CD4-positive, alpha-beta T cell treated with Interleukin-4 for 1 hour (primary cell): ENCODE measurements at regions not wholly inside any gene's neighbourhood (a gene's known extent, or its start where the extent isn't known, plus 50 kb on each side); places are given as distances from the start of the nearest gene placed in this dataset.
"Not testable (repeated sequence)": the region's sequence is repeated elsewhere in the genome, so short reads cannot be mapped to it uniquely, and the experiment has no call there.

ENCODE experiments used
- DNase-seq, 2 donors: peaks; one replicate each; pipeline ENCODE4 v3.0.0-alpha.2; 2020 to 2022

GRCh38 chr20:30164389-30164788 is 1093.1 kb upstream of the DEFB115 start:
- peak in 1 of 2 donors; percentile 4 for DNase-seq

- no peak for DNase-seq
Observed at GRCh38 chr20:30167540-30167939, 1089.9 kb upstream of the DEFB115 start.

- peak; percentile 13 to 56 for DNase-seq
Observed at GRCh38 chr20:30168025-30168799, 1089.3 kb upstream of the DEFB115 start.

- no peak for DNase-seq
Observed at GRCh38 chr20:30168800-30169138, 1088.7 kb upstream of the DEFB115 start.

- DNase-seq: no peak
Observed at GRCh38 chr20:30175681-30176080, 1081.8 kb upstream of the DEFB115 start.

- DNase-seq: not testable (repeated sequence)
Observed at GRCh38 chr20:30183124-30183523, 1074.3 kb upstream of the DEFB115 start.

- DNase-seq: not testable (repeated sequence)
Observed at GRCh38 chr20:30191785-30192184, 1065.7 kb upstream of the DEFB115 start.

GRCh38 chr20:30234477-30234876 is 1023.0 kb upstream of the DEFB115 start:
- not testable (repeated sequence) for DNase-seq

GRCh38 chr20:30275073-30275472 is 982.4 kb upstream of the DEFB115 start:
- DNase-seq: not testable (repeated sequence)

GRCh38 chr20:30281584-30282197 is 975.8 kb upstream of the DEFB115 start:
- no peak for DNase-seq

- DNase-seq: peak; percentile 79 to 85
Observed at GRCh38 chr20:30283476-30284280, 973.8 kb upstream of the DEFB115 start.

GRCh38 chr20:30284281-30284905 is 973.1 kb upstream of the DEFB115 start:
- no peak for DNase-seq

GRCh38 chr20:30285677-30286076 is 971.8 kb upstream of the DEFB115 start:
- no peak for DNase-seq

- DNase-seq: no peak
Observed at GRCh38 chr20:30286157-30286556, 971.3 kb upstream of the DEFB115 start.

GRCh38 chr20:30287459-30287858 is 970.0 kb upstream of the DEFB115 start:
- DNase-seq: not testable (repeated sequence)

- no peak for DNase-seq
Observed at GRCh38 chr20:30288346-30288745, 969.1 kb upstream of the DEFB115 start.

- peak in 1 of 2 donors; percentile 33 for DNase-seq
Observed at GRCh38 chr20:30289049-30289448, 968.4 kb upstream of the DEFB115 start.

- peak in 1 of 2 donors; percentile 31 for DNase-seq
Observed at GRCh38 chr20:30289711-30290141, 967.7 kb upstream of the DEFB115 start.

- peak; percentile 25 to 45 for DNase-seq
Observed at GRCh38 chr20:30290361-30291063, 967.0 kb upstream of the DEFB115 start.

- not testable (repeated sequence) for DNase-seq
Observed at GRCh38 chr20:30291064-30291379, 966.4 kb upstream of the DEFB115 start.

- not testable (repeated sequence) for DNase-seq
Observed at GRCh38 chr20:30291686-30292085, 965.8 kb upstream of the DEFB115 start.

GRCh38 chr20:30295396-30295795 is 962.1 kb upstream of the DEFB115 start:
- not testable (repeated sequence) for DNase-seq

GRCh38 chr20:30295967-30296366 is 961.5 kb upstream of the DEFB115 start:
- DNase-seq: not testable (repeated sequence)
